ENCODE measurements at regions not wholly inside any gene's neighbourhood (a gene's known extent, or its start where the extent isn't known, plus 50 kb on each side); places are given as distances from the start of the nearest gene placed in this dataset.

GRCh38 chr16:79305074-79305473, 295.5 kb downstream of the MAF start:
- TF ChIP-seq GATA2 (IDR thresholded peaks at IDR 0.05; ENCODE audit: low read depth, low read length) (no peak), GATA3 (IDR thresholded peaks at IDR 0.05; ENCODE audit: low read depth, low read length) (no peak)
